ENCODE measurements at regions not wholly inside any gene's neighbourhood (a gene's known extent, or its start where the extent isn't known, plus 50 kb on each side); places are given as distances from the start of the nearest gene placed in this dataset.

DNA sequence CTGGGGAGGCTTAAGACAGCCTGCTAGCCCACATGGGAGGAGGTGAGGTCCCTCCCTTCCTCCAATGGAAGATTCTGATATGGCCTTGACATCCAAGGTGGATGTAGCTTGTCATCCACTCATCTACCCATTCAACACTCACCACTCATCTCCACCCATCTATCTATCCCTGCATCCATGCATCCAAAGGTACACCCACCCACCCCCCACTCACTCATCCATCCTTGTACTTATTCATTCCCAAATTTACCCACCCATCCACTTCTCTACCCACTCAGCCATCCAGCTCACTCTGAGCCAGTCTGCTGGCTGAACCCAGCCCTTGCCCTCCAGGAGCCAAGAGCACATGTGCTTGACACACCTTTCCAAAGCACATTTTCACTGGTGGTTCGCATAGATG, 189.7 kb downstream of the TLE3 start:
- Histone ChIP-seq H3K4me3 (no peak overlapping the region), H3K36me3 (no peaks in the 10 kb centered on the region), H3K4me1 (no peaks in the 10 kb centered on the region), H3K9me3 (no peaks in the 10 kb centered on the region), H3K27me3 (no peaks in the 10 kb centered on the region), H3K27ac (no peak overlapping the region)
- no peak for ATAC-seq
- TF ChIP-seq POLR2AphosphoS5 (IDR thresholded peaks at IDR 0.05): no peak
- 82 to 100% methylated on average over 1 of the region's 1 CpG for WGBS, 2 donors (ENCODE audit: low coverage in 1 of 2)

DNA sequence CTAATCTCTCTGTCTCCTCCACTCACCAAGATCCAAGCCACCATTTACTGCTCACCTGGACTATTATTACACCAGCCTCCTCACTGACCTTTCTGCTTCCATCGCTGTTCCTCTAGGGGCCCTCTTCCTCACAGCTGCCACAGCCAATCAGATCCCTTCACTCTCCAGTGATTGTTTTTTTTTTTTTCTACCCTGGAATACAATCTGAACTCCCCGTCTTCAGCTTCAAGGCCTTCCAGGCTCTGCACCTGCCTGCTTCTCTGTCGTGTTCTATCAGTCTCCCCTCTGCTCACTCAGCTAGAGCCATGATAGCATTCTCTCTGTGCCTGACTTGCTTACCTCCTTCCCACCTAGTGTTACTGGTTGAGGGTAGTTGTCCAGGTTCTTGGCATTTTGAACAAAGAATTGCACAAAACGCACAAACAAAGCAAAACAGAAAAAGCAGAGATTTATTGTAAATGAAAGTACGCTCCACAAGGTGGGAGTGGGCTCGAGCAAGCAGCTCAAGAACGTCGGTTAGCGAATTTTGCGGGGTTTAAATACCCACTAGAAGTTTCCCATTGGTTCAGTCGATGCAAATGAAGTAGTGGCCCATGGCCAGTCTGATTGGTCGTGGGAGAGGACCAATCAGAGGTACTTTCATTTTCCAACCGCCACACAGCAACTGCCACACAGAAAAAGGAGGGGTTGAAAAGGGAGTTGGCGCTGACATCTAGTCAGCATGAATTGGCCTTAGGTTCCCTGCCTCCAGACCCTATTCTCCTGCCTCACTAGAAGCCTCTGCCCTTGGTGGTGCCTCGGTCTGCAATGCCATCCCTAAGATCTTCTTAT, 188.9 kb downstream of the TLE3 start:
- no peaks in the 10 kb centered on the region for H3K36me3 ChIP-seq
- no peaks in the 10 kb centered on the region for H3K4me1 ChIP-seq
- H3K9me3 ChIP-seq: no peaks in the 10 kb centered on the region
- H3K27me3 ChIP-seq: peaks cover 3% of the 10 kb centered on the region
- H3K27ac ChIP-seq: no peak overlapping the region
- WGBS, 2 donors (ENCODE audit: low coverage in 1 of 2): 81 to 95% methylated on average over 7 to 14 of the region's 15 CpGs
- TF ChIP-seq POLR2A (IDR thresholded peaks at IDR 0.05) (no peak), POLR2AphosphoS5 (IDR thresholded peaks at IDR 0.05) (no peak), EP300 (IDR thresholded peaks at IDR 0.05) (no peak)
- TF ChIP-seq, protein P1, sequence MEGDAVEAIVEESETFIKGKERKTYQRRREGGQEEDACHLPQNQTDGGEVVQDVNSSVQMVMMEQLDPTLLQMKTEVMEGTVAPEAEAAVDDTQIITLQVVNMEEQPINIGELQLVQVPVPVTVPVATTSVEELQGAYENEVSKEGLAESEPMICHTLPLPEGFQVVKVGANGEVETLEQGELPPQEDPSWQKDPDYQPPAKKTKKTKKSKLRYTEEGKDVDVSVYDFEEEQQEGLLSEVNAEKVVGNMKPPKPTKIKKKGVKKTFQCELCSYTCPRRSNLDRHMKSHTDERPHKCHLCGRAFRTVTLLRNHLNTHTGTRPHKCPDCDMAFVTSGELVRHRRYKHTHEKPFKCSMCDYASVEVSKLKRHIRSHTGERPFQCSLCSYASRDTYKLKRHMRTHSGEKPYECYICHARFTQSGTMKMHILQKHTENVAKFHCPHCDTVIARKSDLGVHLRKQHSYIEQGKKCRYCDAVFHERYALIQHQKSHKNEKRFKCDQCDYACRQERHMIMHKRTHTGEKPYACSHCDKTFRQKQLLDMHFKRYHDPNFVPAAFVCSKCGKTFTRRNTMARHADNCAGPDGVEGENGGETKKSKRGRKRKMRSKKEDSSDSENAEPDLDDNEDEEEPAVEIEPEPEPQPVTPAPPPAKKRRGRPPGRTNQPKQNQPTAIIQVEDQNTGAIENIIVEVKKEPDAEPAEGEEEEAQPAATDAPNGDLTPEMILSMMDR (IDR thresholded peaks at IDR 0.05): no peak
- ATAC-seq: no peak
- H3K4me3 ChIP-seq: no peak overlapping the region

DNA sequence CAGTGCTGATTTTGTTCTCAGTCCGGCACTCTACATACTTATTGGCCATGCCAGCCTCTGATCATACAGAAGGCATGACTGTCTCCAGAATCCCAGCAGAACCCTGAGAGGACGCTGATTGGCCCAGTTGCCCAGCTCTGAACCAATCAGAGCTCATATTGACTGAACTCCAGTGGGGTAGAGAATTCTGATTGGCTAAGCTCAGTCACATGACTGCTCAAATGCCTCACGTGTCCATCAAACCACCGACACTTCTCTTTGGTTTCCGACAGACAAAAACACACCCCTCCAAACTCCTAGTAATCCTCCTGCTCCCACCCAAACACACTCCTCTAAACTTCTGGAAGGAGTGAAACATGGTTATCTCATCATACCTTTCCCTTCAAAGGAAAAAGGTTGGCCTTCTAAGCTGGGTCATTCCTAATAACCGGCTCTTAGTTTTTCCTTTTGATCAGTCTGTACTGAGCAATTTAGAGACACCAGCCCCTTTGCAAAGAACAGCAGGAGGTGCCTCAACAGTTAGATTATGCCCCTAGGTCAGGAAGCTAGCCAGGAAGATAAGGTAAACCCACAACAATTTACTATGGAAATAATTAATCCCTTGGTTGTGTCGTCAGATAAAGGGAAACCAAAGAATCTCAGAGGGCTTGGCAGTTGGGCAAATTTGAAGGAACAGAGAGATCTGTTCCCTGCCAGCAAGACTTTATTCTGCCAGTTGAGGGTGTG, 187.8 kb downstream of the TLE3 start:
- H3K27ac ChIP-seq: no peak overlapping the region
- ATAC-seq: no peak
- no peak overlapping the region for H3K4me3 ChIP-seq
- no peaks in the 10 kb centered on the region for H3K9me3 ChIP-seq
- H3K4me1 ChIP-seq: no peaks in the 10 kb centered on the region
- WGBS, 2 donors (ENCODE audit: low coverage in 1 of 2): 69 to 92% methylated on average over 4 to 6 of the region's 7 CpGs
- H3K27me3 ChIP-seq: peaks cover 7% of the 10 kb centered on the region
- H3K36me3 ChIP-seq: no peaks in the 10 kb centered on the region
- no peak for TF ChIP-seq POLR2A (IDR thresholded peaks at IDR 0.05)
- no peak for TF ChIP-seq POLR2AphosphoS5 (IDR thresholded peaks at IDR 0.05)
- no peak for TF ChIP-seq EP300 (IDR thresholded peaks at IDR 0.05)
- TF ChIP-seq, protein P1 (IDR thresholded peaks at IDR 0.05): no peak

DNA sequence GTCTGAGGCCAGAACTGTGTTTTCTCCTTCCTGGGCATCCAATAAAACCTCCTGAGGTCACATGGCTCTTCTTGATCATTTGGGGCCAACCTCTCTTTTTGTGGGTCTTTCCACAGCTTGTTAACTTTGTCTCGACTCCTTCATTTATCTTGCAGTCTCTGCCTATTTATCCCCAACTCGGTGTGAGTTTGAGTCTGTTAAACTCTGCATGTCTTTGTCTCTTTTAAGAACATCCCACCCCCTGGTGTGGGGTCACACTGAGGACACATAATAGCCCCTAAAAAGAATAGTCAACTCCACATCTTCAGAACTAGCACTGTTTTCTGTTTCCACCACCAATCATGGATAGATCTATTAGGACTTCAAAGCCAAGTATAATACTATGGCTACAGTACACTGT, 187.2 kb downstream of the TLE3 start:
- Histone ChIP-seq H3K27me3 (peaks cover 7% of the 10 kb centered on the region), H3K27ac (no peak overlapping the region), H3K36me3 (no peaks in the 10 kb centered on the region), H3K4me3 (no peak overlapping the region), H3K9me3 (no peaks in the 10 kb centered on the region), H3K4me1 (no peaks in the 10 kb centered on the region)
- WGBS, 2 donors (ENCODE audit: low coverage in 1 of 2): 52 to 83% methylated on average over 2 of the region's 2 CpGs
- ATAC-seq: no peak
- TF ChIP-seq POLR2A (IDR thresholded peaks at IDR 0.05) (no peak), POLR2AphosphoS5 (IDR thresholded peaks at IDR 0.05) (no peak)

DNA sequence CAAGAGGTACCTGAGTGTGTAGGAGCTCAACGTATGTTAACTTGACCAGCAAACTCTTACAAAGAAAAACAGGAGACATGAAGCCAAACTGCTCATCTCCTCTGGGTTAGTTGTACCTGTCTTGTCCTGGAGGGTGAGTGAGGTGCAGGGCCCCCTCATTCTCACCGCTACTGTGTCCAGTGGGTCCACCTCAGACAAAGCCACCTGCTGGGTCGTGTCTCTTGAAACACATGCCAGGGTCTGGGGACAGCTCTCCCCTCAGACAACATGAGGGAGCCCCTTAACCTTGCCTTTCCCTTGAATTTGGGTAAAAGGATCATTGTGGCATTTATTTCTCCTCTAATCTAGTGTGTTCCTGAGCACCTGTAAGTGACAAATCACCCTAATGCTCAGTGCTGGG, 185.6 kb downstream of the TLE3 start:
- H3K27me3 ChIP-seq: peaks cover 7% of the 10 kb centered on the region
- no peak for ATAC-seq
- H3K4me1 ChIP-seq: no peaks in the 10 kb centered on the region
- TF ChIP-seq POLR2A (IDR thresholded peaks at IDR 0.05) (no peak), POLR2AphosphoS5 (IDR thresholded peaks at IDR 0.05) (no peak)
- TF ChIP-seq, protein P1 (IDR thresholded peaks at IDR 0.05): no peak
- no peak overlapping the region for H3K27ac ChIP-seq
- H3K36me3 ChIP-seq: no peaks in the 10 kb centered on the region
- H3K9me3 ChIP-seq: no peaks in the 10 kb centered on the region
- 90 to 91% methylated on average over 2 to 3 of the region's 3 CpGs for WGBS, 2 donors (ENCODE audit: low coverage in 1 of 2)
- no peak overlapping the region for H3K4me3 ChIP-seq

DNA sequence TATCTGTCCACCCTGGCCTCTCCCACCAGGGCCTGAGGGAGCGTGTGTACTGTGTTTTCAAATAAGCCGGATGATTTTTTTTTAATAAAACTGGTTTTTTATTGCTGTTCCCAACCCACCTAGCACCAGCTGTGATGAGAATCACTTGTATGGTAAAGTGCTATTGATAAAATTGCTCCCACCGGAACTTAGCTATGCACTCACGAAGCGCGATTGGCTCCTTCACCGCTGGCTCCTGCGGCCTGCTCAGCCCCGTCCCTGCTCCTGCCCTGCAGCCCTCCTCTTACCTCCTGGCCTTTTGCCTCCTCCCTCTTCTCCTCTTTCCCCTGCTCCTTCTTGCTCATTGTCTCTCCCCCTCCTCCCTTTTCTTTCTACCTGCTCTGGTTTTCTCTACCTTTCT, 183.7 kb downstream of the TLE3 start:
- H3K27me3 ChIP-seq: peaks cover 7% of the 10 kb centered on the region
- TF ChIP-seq, protein P1 (IDR thresholded peaks at IDR 0.05): no peak
- TF ChIP-seq POLR2A (IDR thresholded peaks at IDR 0.05) (no peak), POLR2AphosphoS5 (IDR thresholded peaks at IDR 0.05) (no peak), EP300 (IDR thresholded peaks at IDR 0.05) (no peak)
- H3K9me3 ChIP-seq: no peaks in the 10 kb centered on the region
- WGBS, 2 donors (ENCODE audit: low coverage in 1 of 2): 82 to 94% methylated on average over 7 to 9 of the region's 9 CpGs
- H3K4me1 ChIP-seq: no peaks in the 10 kb centered on the region
- no peak overlapping the region for H3K4me3 ChIP-seq
- ATAC-seq: no peak
- H3K27ac ChIP-seq: no peak overlapping the region
- no peaks in the 10 kb centered on the region for H3K36me3 ChIP-seq

Measured in gastroesophageal sphincter (tissue), 4 donors.